Chondrocyte (in vitro differentiated cells): ENCODE measurements at regions not wholly inside any gene's neighbourhood (a gene's known extent, or its start where the extent isn't known, plus 50 kb on each side); places are given as distances from the start of the nearest gene placed in this dataset.

ENCODE experiments used
- DNase-seq: peaks from one replicate; pipeline ENCODE4 v3.0.0; 2021; ENCODE audit warnings: mixed read lengths, low spot score
- H3K27ac Mint-ChIP-seq: one replicate; pipeline ENCODE4 v1.8.0; 2021; ENCODE audit warnings: mild to moderate bottlenecking, moderate library complexity, mixed read lengths; ENCODE audit not compliant: unreplicated experiment
- H3K27me3 Mint-ChIP-seq: 2 replicates; pipeline ENCODE4 v1.8.0; 2021; ENCODE audit warnings: low read depth, mixed read lengths
- H3K36me3 Mint-ChIP-seq: 2 replicates; pipeline ENCODE4 v1.8.0; 2021; ENCODE audit warnings: low read depth, mixed read lengths
- H3K4me1 Mint-ChIP-seq: 2 replicates; pipeline ENCODE4 v1.8.0; 2021; ENCODE audit warnings: low read depth, mild to moderate bottlenecking, mixed read lengths
- H3K4me3 Mint-ChIP-seq: one replicate; pipeline ENCODE4 v1.8.0; 2021; ENCODE audit warnings: mild to moderate bottlenecking, moderate library complexity, mixed read lengths; ENCODE audit not compliant: unreplicated experiment
- H3K9me3 Mint-ChIP-seq: 2 replicates; pipeline ENCODE4 v1.8.0; 2021; ENCODE audit warnings: low read depth, mixed read lengths
- TF ChIP-seq, protein P1 (sequence below): fragments of 200-600 bp; sonication (generic); IDR thresholded peaks from 2 replicates; pipeline ENCODE4 v1.5.0; 2021; ENCODE audit warnings: antibody characterized with exemption, mild to moderate bottlenecking, moderate library complexity

DNA sequence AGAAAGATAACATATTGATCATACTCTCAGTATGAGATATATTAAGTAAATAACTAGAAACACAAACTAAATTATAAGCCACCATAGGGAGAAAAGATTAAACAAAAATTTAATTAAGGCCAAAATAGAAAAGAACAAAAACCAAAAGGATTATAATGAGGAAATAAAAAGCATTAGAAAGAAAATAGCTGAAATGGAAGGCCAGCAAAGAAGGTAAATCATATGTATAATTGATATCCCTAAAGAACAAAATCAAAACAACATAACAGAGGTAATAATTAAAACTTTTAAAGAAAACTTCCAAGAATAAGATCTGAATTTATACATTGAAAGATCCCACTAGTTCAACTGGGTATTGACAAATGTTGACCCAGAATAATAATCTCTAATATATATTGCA lies 453.0 kb downstream of the LRRIQ3 start:
- no peak overlapping the region for H3K27ac Mint-ChIP-seq
- no peak for DNase-seq
- no peaks in the 10 kb centered on the region for H3K36me3 Mint-ChIP-seq
- H3K4me1 Mint-ChIP-seq, result no peaks in the 10 kb centered on the region
- no peaks in the 10 kb centered on the region for H3K27me3 Mint-ChIP-seq
- TF ChIP-seq, protein P1, sequence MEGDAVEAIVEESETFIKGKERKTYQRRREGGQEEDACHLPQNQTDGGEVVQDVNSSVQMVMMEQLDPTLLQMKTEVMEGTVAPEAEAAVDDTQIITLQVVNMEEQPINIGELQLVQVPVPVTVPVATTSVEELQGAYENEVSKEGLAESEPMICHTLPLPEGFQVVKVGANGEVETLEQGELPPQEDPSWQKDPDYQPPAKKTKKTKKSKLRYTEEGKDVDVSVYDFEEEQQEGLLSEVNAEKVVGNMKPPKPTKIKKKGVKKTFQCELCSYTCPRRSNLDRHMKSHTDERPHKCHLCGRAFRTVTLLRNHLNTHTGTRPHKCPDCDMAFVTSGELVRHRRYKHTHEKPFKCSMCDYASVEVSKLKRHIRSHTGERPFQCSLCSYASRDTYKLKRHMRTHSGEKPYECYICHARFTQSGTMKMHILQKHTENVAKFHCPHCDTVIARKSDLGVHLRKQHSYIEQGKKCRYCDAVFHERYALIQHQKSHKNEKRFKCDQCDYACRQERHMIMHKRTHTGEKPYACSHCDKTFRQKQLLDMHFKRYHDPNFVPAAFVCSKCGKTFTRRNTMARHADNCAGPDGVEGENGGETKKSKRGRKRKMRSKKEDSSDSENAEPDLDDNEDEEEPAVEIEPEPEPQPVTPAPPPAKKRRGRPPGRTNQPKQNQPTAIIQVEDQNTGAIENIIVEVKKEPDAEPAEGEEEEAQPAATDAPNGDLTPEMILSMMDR, result no peak
- H3K9me3 Mint-ChIP-seq, result peaks cover 36% of the 10 kb centered on the region
- H3K4me3 Mint-ChIP-seq, result no peak overlapping the region

DNA sequence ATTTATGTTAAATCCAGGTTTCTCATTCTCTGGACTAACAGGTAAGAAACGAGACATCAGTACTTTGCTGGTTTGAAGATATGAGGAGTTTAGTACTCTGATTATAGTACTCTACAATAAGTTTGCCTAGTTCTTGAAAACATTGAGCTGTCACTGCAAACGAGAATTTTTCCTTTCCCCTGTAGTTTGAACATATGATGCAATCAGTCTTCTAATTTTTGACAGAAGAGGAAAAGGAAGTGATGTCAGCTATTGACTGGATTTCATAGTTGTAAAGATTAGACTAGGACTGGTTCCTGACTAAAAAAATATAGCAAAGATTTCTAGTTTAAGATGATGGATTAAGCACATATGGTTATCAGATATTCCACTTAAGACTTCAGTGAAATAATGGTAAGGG lies 461.9 kb downstream of the LRRIQ3 start:
- H3K36me3 Mint-ChIP-seq, result no peaks in the 10 kb centered on the region
- no peak for DNase-seq
- H3K9me3 Mint-ChIP-seq, result peaks cover under 1% of the 10 kb centered on the region
- H3K4me1 Mint-ChIP-seq, result no peaks in the 10 kb centered on the region
- no peak overlapping the region for H3K4me3 Mint-ChIP-seq
- H3K27me3 Mint-ChIP-seq, result no peaks in the 10 kb centered on the region
- no peak overlapping the region for H3K27ac Mint-ChIP-seq
- TF ChIP-seq, protein P1, result no peak

DNA sequence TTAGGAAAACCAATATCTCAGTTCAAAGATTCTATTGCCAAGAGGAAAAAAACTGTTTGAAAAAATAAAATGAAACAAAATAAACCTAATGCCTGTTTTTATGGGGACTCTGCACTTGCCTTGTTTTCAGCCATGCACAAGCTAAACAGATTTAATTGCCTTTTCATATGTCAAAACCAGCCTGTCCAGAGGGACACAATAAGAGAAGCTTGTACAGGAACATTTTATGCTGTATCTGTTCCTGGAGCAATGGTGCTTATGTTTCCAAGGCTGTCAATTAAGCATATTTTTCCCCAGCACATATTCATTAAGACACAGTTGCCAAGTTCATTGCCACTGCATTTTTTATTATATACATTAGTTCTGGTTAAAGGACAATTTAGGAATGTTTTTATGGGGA lies 470.9 kb downstream of the LRRIQ3 start:
- H3K27me3 Mint-ChIP-seq, result no peaks in the 10 kb centered on the region
- no peaks in the 10 kb centered on the region for H3K36me3 Mint-ChIP-seq
- H3K27ac Mint-ChIP-seq, result no peak overlapping the region
- no peaks in the 10 kb centered on the region for H3K4me1 Mint-ChIP-seq
- H3K9me3 Mint-ChIP-seq, result no peaks in the 10 kb centered on the region
- no peak overlapping the region for H3K4me3 Mint-ChIP-seq
- TF ChIP-seq, protein P1, result no peak
- DNase-seq, result no peak

DNA sequence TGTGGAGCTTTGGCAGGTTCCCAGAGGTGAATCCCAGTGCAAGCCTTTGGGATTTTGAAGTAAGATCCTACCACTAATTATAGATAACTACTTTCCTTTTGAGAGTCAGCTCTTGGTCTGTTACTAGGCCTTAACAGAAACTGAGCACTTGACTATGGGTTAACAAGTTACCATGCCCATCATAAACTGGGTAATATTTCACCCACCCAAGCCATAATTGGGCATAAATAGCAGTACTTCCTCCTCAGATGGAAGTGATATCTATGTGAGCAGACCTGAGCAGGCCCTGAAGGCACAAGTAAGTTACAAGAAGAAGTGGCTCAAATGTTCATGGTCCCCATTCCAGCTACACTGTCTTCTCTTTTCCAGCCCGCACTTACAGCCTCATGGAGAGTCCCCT lies 475.9 kb downstream of the LRRIQ3 start:
- TF ChIP-seq, protein P1, result no peak
- no peaks in the 10 kb centered on the region for H3K36me3 Mint-ChIP-seq
- no peaks in the 10 kb centered on the region for H3K27me3 Mint-ChIP-seq
- no peaks in the 10 kb centered on the region for H3K9me3 Mint-ChIP-seq
- no peak overlapping the region for H3K27ac Mint-ChIP-seq
- no peaks in the 10 kb centered on the region for H3K4me1 Mint-ChIP-seq
- H3K4me3 Mint-ChIP-seq, result no peak overlapping the region
- no peak for DNase-seq

DNA sequence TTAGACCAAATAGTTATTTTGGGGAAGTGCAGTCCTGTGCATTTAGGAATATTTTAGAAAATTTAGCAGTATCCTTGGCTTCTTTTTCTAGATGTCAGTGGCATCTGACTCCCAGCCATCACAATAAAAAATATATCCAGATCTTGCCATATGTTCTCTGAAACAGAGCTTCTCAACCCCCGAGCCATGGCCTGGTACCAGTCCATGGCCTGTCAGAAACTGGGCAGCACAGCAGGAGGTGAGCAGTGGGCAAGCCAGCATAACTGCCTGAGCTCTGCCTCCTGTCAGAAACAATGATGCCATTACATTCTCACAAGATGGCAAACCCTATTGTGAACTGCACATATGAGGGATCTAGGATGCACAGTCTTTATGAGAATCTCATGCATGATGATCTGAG lies 480.0 kb downstream of the LRRIQ3 start:
- no peak for DNase-seq
- H3K4me1 Mint-ChIP-seq, result no peaks in the 10 kb centered on the region
- no peaks in the 10 kb centered on the region for H3K9me3 Mint-ChIP-seq
- no peaks in the 10 kb centered on the region for H3K27me3 Mint-ChIP-seq
- no peak overlapping the region for H3K27ac Mint-ChIP-seq
- H3K4me3 Mint-ChIP-seq, result no peak overlapping the region
- no peaks in the 10 kb centered on the region for H3K36me3 Mint-ChIP-seq
- TF ChIP-seq, protein P1, result no peak
